ENCODE measurements at regions not wholly inside any gene's neighbourhood (a gene's known extent, or its start where the extent isn't known, plus 50 kb on each side); places are given as distances from the start of the nearest gene placed in this dataset.
"Not testable (repeated sequence)": the region's sequence is repeated elsewhere in the genome, so short reads cannot be mapped to it uniquely, and the experiment has no call there.

- no peak for DNase-seq (ENCODE audit: low read depth)
Measured at GRCh38 chr6:80922916-80923455, 816.5 kb downstream of the BCKDHB start.

- peak; percentile 3 for DNase-seq (ENCODE audit: low read depth)
Measured at GRCh38 chr6:80921861-80922460, 815.5 kb downstream of the BCKDHB start.

DNA sequence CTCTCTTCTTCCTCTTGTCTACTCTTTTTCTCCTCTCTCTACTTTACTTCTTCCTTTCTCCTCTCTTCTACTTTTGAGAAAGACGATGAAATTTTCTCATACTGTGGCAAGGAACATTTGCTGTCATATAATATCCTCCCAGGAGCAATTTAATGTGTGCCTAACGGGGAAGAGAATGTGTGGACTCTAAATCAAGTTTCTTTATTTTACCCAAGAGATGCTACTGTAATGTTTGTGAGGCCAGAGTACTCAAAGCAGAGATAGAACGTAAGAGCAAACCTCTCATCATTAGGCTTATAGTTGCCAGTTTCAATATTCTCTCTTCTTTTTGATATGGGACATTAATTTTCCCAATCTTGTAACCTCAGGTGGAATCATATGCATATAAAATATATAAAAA, 801.4 kb downstream of the BCKDHB start:
- no peak for DNase-seq (ENCODE audit: low read depth)

- no peak for DNase-seq (ENCODE audit: low read depth)
Measured at GRCh38 chr6:80903711-80904110, 797.2 kb downstream of the BCKDHB start.

DNA sequence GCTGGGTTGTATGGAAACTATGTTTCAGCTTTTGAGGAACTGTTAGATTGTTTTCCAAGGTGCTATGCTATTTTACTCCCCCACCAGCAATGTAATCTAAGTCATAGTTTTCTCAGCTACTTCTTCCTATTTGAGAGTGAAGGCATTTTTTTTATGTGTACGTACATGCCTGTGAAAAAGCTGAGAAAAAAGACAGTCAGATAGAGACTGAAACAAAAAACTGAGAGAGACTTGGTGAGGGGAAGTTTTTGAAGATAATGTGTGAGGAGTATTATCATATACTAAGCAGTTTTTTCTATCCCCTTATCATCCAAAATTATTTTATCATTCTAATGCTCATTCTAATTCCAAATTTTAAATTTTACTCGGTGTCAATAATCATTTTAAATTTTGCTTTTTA, 780.0 kb downstream of the BCKDHB start:
- no peak for DNase-seq (ENCODE audit: low read depth)

GRCh38 chr6:80872951-80873308, 766.5 kb downstream of the BCKDHB start:
- DNase-seq (ENCODE audit: low read depth) = no peak

DNA sequence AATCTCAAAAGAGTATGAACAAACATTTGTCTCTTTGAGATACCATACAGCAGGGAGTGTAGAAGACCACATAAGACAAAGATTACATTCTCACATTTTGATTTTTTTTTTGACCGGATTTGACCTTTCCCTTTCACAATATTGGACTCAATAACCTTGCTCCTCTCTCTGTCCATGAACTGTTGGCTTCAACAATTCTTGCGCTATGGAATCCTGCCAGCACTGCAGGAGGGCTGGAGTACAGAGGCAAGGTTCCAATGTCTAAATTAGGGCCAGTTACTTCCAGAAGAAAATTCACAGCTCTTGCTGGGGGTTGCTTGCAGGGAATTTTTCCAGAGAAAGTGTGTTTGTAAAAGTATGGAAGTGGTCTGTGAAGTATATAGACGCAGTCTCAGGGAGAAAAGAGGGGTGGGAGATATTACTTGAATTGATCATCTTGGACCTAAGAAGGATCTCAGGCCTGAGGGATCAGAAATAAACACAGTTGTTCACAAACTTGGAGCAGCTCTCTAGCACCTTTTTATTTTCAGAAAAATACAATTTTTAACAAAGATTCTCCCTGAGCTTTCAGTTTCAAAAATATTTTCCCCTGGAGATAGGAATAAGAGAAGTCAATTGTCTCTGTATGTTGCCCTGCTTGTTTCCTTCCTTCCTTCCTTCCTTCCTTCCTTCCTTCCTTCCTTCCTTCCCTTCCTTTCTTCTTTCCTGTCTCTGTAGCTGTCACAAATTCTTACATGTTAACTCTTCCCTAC, 765.9 kb downstream of the BCKDHB start:
- peak; percentile 18 for DNase-seq (ENCODE audit: low read depth)

DNA sequence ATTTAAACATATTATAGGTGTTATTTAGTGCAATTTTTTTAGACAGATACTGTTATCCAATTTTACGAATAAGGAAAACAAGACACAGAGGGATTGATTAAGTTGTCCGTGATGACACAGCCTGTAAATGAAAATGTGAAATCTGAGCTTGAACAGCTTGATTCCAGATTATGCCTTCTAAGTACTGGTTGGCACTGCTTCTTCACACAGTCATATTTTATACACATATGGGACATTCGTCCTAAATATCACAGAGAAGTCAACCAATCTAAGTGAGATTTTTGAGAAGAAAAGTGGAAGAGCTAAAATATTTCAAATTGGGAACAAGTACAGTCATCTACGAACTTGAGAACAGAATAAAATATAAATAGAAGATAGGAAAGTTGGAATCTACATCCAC, 756.3 kb downstream of the BCKDHB start:
- DNase-seq (ENCODE audit: low read depth) = no peak

DNA sequence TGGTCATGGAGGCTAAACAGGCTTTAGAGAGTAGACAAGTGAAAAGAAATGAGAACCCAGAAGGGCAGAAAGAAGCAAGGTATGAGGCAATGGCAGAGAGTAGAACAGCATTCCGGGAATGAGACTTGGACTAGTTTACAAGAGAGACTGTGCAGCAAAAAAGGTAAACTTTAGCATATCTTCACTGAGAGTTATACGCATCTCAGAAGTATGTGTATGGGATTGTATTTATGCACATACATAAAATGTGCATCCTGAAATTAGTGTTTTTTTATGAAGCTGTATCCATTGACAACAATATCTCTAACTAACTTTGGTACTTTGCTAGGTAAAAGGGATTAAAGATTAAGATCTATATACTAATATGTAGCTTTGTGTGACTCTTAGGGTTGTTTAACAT, 753.6 kb downstream of the BCKDHB start:
- DNase-seq (ENCODE audit: low read depth) = no peak

GRCh38 chr6:80847973-80848372, 741.5 kb downstream of the BCKDHB start:
- not testable (repeated sequence) for DNase-seq (ENCODE audit: low read depth)

DNA sequence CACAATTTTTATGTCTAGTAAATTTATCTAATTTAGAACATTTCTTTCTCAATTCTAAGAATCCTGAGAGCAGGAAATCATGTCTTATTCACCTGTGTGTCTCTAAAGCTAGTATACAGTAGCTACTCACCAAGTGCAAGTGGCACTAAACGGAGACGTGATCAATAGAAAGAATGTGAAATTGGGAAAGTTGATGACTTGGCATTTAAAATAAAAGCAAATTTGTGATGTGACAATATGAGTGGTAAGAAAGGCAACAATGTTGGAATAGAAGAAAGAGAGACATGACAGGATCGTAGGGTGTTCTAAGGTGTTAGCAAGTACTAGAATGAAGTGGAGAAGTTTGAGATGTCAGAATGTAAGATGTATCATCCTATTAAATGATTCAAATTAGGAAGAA, 725.9 kb downstream of the BCKDHB start:
- DNase-seq (ENCODE audit: low read depth) = no peak

- peak; percentile 22 for DNase-seq (ENCODE audit: low read depth)
Measured at GRCh38 chr6:80793411-80793810, 686.9 kb downstream of the BCKDHB start.

DNA sequence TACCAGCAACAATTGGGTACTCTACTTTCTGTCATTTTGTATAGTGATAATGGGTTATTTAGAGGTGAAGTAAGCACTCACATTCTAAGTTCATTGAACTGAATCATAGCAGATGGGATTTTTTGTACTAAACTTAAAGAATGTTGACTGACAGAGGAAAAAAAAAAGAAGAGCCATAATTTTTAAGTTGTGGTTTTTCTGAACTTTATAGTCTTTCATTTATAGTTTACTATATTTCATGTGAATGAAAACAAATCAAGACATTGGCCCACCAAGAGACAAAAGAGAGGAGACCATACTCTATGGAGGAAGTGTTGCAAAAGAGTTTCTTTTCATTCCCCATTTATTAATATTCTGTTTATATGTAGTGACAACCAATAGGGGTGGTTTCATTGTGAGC, 685.7 kb downstream of the BCKDHB start:
- peak; percentile 12 for DNase-seq (ENCODE audit: low read depth)

DNA sequence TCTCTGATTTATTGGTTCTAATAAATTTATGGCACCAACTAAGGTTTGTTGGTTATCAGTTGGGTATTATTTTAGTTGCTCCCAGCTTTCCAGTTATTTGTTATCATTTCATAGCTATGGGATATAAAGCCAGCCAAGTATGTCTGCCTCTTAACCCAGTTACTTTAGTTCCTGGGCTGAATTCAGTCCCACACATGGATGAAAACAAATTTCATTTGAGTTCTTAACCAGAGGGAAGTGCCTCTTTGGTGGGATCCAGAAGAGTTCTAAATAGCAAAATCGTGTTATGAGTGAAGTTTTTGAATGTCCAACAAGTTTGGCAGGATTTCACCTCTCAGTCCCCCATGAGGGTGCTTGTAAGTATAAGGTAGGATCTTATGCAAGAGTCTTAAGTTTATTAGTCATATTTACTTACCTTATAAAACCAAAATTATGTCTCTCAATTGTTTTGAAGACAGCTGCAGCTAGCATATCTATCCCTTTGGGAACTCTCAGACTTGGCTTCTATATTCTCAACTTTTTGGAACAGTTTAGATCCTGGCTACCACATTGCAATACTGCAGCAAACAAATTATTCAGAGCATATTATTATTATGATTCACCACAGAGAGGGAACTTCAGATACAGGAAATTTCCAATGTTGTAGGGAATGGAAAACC, 683.6 kb downstream of the BCKDHB start:
- DNase-seq (ENCODE audit: low read depth) = peak; percentile 38

GRCh38 chr6:80783271-80783670, 676.8 kb downstream of the BCKDHB start:
- DNase-seq (ENCODE audit: low read depth) = not testable (repeated sequence)

- peak; percentile 59 for DNase-seq (ENCODE audit: low read depth)
Measured at GRCh38 chr6:80771941-80772340, 665.5 kb downstream of the BCKDHB start.

DNA sequence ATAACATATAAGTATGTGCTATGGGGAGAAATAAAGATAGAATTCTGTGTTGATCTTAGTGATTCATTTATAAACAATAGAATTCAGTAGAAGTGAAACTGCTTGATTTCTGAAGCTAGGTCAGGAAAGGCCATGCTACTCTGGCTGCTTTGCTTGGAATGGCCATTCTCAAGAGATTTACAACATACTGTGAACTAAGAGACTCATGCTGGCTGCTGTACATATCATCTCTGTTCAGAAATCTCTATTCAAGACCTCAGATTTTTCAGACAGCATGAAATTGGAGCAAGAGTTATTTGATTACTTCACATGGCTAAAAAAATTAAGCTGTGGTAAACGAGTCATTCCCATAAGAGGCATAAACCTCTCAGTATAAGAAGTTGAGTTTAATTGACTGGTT, 662.6 kb downstream of the BCKDHB start:
- peak; percentile 90 for DNase-seq (ENCODE audit: low read depth)

- peak; percentile 94 for DNase-seq (ENCODE audit: low read depth)
Measured at GRCh38 chr6:80767808-80768207, 661.3 kb downstream of the BCKDHB start.

DNA sequence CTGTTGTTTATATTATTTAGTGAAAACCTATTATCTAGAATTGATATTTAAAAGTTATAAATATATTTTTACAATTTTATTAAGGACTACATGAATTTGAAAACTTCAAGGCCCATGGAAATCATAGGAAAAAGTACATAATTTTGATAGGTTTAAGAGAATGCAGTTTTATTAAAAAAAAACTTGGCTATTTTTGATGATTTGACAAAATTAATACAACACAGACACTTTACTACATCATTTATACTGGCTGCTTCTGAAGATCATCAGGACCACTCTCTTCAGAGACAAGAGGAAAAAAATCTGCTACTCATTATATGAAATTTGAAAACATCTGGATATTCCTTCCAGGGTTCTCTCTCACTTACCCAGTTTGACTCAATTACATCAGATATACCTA, 637.7 kb downstream of the BCKDHB start:
- DNase-seq (ENCODE audit: low read depth) = no peak

- peak; percentile 63 for DNase-seq (ENCODE audit: low read depth)
Measured at GRCh38 chr6:80742481-80742880, 636.0 kb downstream of the BCKDHB start.

DNA sequence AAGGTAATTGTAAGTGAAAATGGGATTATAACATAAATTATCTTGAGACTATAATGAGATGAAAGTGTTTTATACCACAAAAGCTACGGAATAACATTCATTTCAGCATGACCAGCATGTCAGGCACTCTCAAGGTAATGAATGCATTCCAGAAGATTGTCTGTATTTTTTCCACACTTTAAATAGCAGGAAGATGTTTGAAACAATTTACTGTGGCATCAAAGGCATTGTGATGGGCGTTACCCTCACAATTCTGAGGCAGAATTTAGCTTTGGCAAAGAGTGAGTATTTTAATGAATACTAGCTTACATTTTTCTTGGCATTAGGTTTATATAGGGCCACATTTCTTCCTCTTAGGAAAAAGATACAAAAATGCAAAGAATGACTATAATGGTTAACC, 627.2 kb downstream of the BCKDHB start:
- peak; percentile 32 for DNase-seq (ENCODE audit: low read depth)

- DNase-seq (ENCODE audit: low read depth) = no peak
Measured at GRCh38 chr6:80728830-80729229, 622.4 kb downstream of the BCKDHB start.

DNA sequence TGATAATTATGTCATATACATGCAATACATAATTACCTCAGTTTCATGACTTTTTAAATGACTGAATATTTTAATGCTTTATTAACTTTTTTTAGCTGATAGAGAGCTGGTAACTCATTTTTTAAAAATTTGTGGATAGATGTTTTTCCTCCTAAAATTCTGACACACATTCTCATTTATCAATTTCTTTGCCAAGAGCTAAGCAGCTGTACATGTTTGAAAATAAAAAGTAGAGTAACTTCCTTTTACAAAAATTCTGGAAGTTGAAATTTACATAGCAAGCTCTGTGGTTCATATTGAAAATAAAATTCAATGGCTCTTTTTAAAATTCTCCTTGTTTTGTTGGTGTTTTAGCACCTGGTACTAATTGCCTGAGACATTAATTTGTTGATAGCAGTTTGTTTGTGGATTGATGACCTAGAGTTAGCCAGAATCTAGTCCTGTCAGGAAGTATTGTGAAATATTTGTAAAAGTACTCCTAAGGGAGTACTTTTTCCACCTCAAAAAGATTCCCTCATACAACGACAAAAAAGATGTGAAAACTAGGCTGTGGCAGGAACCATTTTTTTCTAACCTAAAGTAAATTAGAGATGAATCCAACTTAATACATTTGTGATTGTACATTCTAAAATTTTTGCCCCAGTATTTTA, 621.8 kb downstream of the BCKDHB start:
- no peak for DNase-seq (ENCODE audit: low read depth)

Measured in EH (cell line).